ENCODE measurements at regions not wholly inside any gene's neighbourhood (a gene's known extent, or its start where the extent isn't known, plus 50 kb on each side); places are given as distances from the start of the nearest gene placed in this dataset.

GRCh38 chr4:67229148-67229547, 316.2 kb downstream of the CENPC start:
- no peak for TF ChIP-seq CTCF (IDR thresholded peaks at IDR 0.05)
- TF ChIP-seq POLR2A (IDR thresholded peaks at IDR 0.05), result no peak
